ENCODE measurements at regions not wholly inside any gene's neighbourhood (a gene's known extent, or its start where the extent isn't known, plus 50 kb on each side); places are given as distances from the start of the nearest gene placed in this dataset.

DNA sequence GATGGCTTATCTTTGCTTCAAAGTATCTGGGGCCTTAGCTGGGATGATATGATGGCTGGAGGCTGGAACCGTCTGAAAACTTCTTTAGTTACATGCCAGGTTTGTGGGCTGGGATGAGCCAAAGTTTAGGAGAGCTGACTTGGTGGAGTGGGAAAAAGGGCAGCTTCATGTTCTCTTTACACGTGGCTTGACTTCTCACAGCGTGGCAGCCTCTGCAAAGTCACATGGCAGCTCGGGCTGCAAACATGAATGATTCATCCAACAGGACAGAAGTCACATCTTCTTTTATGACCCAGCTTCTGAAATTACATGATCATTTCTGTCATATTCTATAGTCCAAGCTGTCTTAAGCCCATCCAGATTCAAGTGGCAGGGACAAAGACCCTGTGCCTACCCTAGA is 176.0 kb downstream of the OLFM4 start:
- Mint-ChIP-seq H3K9me3 (peaks cover 4% of the 10 kb centered on the region), H3K27me3 (peaks cover 17% of the 10 kb centered on the region), H3K4me3 (no peak overlapping the region), H3K36me3 (ENCODE audit: low read depth) (no peaks in the 10 kb centered on the region), H3K4me1 (no peaks in the 10 kb centered on the region), H3K27ac (no peak overlapping the region)
- no peak for ATAC-seq (replicated peaks)

- H3K36me3 Mint-ChIP-seq (ENCODE audit: low read depth) = no peaks in the 10 kb centered on the region
- no peak overlapping the region for H3K27ac Mint-ChIP-seq
- H3K9me3 Mint-ChIP-seq = peaks cover 4% of the 10 kb centered on the region
- H3K27me3 Mint-ChIP-seq = peaks cover 16% of the 10 kb centered on the region
- H3K4me3 Mint-ChIP-seq = no peak overlapping the region
- H3K4me1 Mint-ChIP-seq = no peaks in the 10 kb centered on the region
- no peak for ATAC-seq (replicated peaks)
Measured at GRCh38 chr13:53206455-53206854, 177.8 kb downstream of the OLFM4 start.

- peaks cover 4% of the 10 kb centered on the region for H3K9me3 Mint-ChIP-seq
- no peak overlapping the region for H3K4me3 Mint-ChIP-seq
- ATAC-seq (replicated peaks) = no peak
- no peaks in the 10 kb centered on the region for H3K36me3 Mint-ChIP-seq (ENCODE audit: low read depth)
- H3K4me1 Mint-ChIP-seq = no peaks in the 10 kb centered on the region
- H3K27me3 Mint-ChIP-seq = peaks cover 16% of the 10 kb centered on the region
- no peak overlapping the region for H3K27ac Mint-ChIP-seq
Measured at GRCh38 chr13:53207556-53207955, 178.9 kb downstream of the OLFM4 start.

DNA sequence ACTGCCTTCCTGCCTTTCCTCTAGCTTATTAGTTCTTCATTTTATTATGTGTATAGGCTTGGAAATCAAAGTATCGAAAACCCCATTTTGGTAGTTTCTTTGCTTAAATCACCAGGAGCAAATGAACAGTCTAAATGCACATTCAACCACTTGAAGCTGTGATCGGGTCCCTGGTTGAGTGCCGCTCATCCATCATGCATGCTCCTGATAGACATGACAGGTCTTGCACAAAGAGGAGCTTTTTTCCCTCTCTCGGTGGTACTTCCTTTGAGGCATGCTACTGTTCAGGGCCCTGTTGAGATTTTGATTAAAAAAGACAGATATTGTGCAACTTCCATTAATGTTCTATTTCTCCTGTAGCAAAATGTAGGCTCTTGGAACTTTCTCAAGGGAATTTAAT is 185.8 kb downstream of the OLFM4 start:
- Mint-ChIP-seq H3K9me3 (no peaks in the 10 kb centered on the region), H3K27me3 (no peaks in the 10 kb centered on the region), H3K4me1 (no peaks in the 10 kb centered on the region), H3K4me3 (no peak overlapping the region), H3K27ac (no peak overlapping the region), H3K36me3 (ENCODE audit: low read depth) (no peaks in the 10 kb centered on the region)
- no peak for ATAC-seq (replicated peaks)

GRCh38 chr13:53215563-53215962 is 186.9 kb downstream of the OLFM4 start:
- ATAC-seq (replicated peaks) = no peak
- H3K9me3 Mint-ChIP-seq = no peaks in the 10 kb centered on the region
- no peak overlapping the region for H3K27ac Mint-ChIP-seq
- no peaks in the 10 kb centered on the region for H3K27me3 Mint-ChIP-seq
- H3K36me3 Mint-ChIP-seq (ENCODE audit: low read depth) = no peaks in the 10 kb centered on the region
- H3K4me3 Mint-ChIP-seq = no peak overlapping the region
- H3K4me1 Mint-ChIP-seq = no peaks in the 10 kb centered on the region

- no peaks in the 10 kb centered on the region for H3K27me3 Mint-ChIP-seq
- H3K36me3 Mint-ChIP-seq (ENCODE audit: low read depth) = no peaks in the 10 kb centered on the region
- H3K9me3 Mint-ChIP-seq = no peaks in the 10 kb centered on the region
- H3K4me1 Mint-ChIP-seq = no peaks in the 10 kb centered on the region
- no peak overlapping the region for H3K27ac Mint-ChIP-seq
- H3K4me3 Mint-ChIP-seq = no peak overlapping the region
- ATAC-seq (replicated peaks) = no peak
Measured at GRCh38 chr13:53216773-53217172, 188.2 kb downstream of the OLFM4 start.

GRCh38 chr13:53217194-53217593 is 188.6 kb downstream of the OLFM4 start:
- Mint-ChIP-seq H3K27ac (no peak overlapping the region), H3K4me1 (no peaks in the 10 kb centered on the region), H3K4me3 (no peak overlapping the region), H3K9me3 (peaks cover 4% of the 10 kb centered on the region), H3K36me3 (ENCODE audit: low read depth) (no peaks in the 10 kb centered on the region), H3K27me3 (no peaks in the 10 kb centered on the region)
- ATAC-seq (replicated peaks) = no peak

DNA sequence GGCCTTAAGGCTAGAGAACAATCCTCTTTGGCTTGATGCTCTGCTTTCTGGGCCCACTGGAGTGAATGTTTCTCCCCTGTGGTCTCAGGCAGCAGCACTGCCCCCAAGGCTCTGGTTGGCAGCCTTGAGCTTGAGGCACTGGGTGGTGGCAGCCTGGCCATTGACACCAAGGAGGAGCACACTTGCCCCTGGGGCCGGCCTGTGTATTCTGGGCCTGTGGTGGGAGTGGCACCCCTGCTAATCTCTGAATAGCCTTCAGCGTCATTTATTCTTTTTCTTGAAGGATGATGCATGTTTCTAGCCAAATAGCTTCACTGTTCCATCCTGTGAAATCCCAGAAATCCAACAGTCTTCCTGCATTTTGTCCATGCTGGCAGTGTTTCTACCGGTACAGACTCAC is 191.4 kb downstream of the OLFM4 start:
- H3K36me3 Mint-ChIP-seq (ENCODE audit: low read depth) = no peaks in the 10 kb centered on the region
- no peaks in the 10 kb centered on the region for H3K4me1 Mint-ChIP-seq
- no peak overlapping the region for H3K27ac Mint-ChIP-seq
- H3K27me3 Mint-ChIP-seq = peaks cover 4% of the 10 kb centered on the region
- peaks cover 8% of the 10 kb centered on the region for H3K9me3 Mint-ChIP-seq
- no peak for ATAC-seq (replicated peaks)
- no peak overlapping the region for H3K4me3 Mint-ChIP-seq

DNA sequence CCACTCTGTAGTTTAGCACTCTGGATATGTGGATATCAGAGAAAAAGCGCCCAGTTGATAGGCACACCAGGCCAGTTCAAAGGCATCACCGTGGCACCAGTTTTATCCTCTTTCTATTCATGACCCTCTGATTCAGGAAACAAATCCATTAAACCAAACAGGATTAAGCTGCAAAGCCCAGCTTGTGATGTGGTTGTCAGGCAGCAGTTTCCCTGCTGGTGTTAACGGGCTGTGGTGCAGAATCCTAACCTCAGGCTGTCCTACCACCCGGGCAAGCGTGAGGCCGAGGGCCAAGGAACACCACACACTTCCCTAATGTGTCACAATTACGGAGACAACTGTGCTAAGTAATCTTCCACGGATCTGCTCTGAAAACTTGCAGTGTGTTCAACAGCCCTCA is 209.1 kb downstream of the OLFM4 start:
- no peaks in the 10 kb centered on the region for H3K9me3 Mint-ChIP-seq
- H3K27me3 Mint-ChIP-seq = peaks cover 3% of the 10 kb centered on the region
- no peak for ATAC-seq (replicated peaks)
- no peak overlapping the region for H3K4me3 Mint-ChIP-seq
- no peaks in the 10 kb centered on the region for H3K36me3 Mint-ChIP-seq (ENCODE audit: low read depth)
- no peak overlapping the region for H3K27ac Mint-ChIP-seq
- no peaks in the 10 kb centered on the region for H3K4me1 Mint-ChIP-seq

GRCh38 chr13:53238261-53238660 is 209.6 kb downstream of the OLFM4 start:
- H3K9me3 Mint-ChIP-seq = no peaks in the 10 kb centered on the region
- no peak overlapping the region for H3K4me3 Mint-ChIP-seq
- no peaks in the 10 kb centered on the region for H3K36me3 Mint-ChIP-seq (ENCODE audit: low read depth)
- no peak for ATAC-seq (replicated peaks)
- H3K27me3 Mint-ChIP-seq = peaks cover 3% of the 10 kb centered on the region
- H3K4me1 Mint-ChIP-seq = no peaks in the 10 kb centered on the region
- no peak overlapping the region for H3K27ac Mint-ChIP-seq

- no peak overlapping the region for H3K27ac Mint-ChIP-seq
- H3K36me3 Mint-ChIP-seq (ENCODE audit: low read depth) = no peaks in the 10 kb centered on the region
- H3K4me1 Mint-ChIP-seq = no peaks in the 10 kb centered on the region
- ATAC-seq (replicated peaks) = no peak
- no peaks in the 10 kb centered on the region for H3K9me3 Mint-ChIP-seq
- H3K4me3 Mint-ChIP-seq = no peak overlapping the region
- peaks cover 3% of the 10 kb centered on the region for H3K27me3 Mint-ChIP-seq
Measured at GRCh38 chr13:53240401-53241025, 211.9 kb downstream of the OLFM4 start.

GRCh38 chr13:53241891-53242348 is 213.3 kb downstream of the OLFM4 start:
- no peak for ATAC-seq (replicated peaks)
- peaks cover 3% of the 10 kb centered on the region for H3K27me3 Mint-ChIP-seq
- no peaks in the 10 kb centered on the region for H3K4me1 Mint-ChIP-seq
- H3K36me3 Mint-ChIP-seq (ENCODE audit: low read depth) = no peaks in the 10 kb centered on the region
- H3K9me3 Mint-ChIP-seq = no peaks in the 10 kb centered on the region
- H3K4me3 Mint-ChIP-seq = no peak overlapping the region
- no peak overlapping the region for H3K27ac Mint-ChIP-seq

- ATAC-seq (replicated peaks) = no peak
- Mint-ChIP-seq H3K4me3 (no peak overlapping the region), H3K9me3 (no peaks in the 10 kb centered on the region), H3K4me1 (no peaks in the 10 kb centered on the region), H3K27me3 (no peaks in the 10 kb centered on the region), H3K36me3 (ENCODE audit: low read depth) (no peaks in the 10 kb centered on the region), H3K27ac (no peak overlapping the region)
Measured at GRCh38 chr13:53249236-53249635, 220.6 kb downstream of the OLFM4 start.

GRCh38 chr13:53250272-53250875 is 221.8 kb downstream of the OLFM4 start:
- no peak overlapping the region for H3K27ac Mint-ChIP-seq
- no peaks in the 10 kb centered on the region for H3K9me3 Mint-ChIP-seq
- H3K4me1 Mint-ChIP-seq = no peaks in the 10 kb centered on the region
- no peaks in the 10 kb centered on the region for H3K27me3 Mint-ChIP-seq
- H3K4me3 Mint-ChIP-seq = no peak overlapping the region
- ATAC-seq (replicated peaks) = peak; percentile 55
- no peaks in the 10 kb centered on the region for H3K36me3 Mint-ChIP-seq (ENCODE audit: low read depth)

GRCh38 chr13:53250977-53251376 is 222.4 kb downstream of the OLFM4 start:
- Mint-ChIP-seq H3K4me3 (no peak overlapping the region), H3K9me3 (no peaks in the 10 kb centered on the region), H3K4me1 (no peaks in the 10 kb centered on the region), H3K27ac (no peak overlapping the region), H3K36me3 (ENCODE audit: low read depth) (no peaks in the 10 kb centered on the region), H3K27me3 (no peaks in the 10 kb centered on the region)
- no peak for ATAC-seq (replicated peaks)
